Caco-2 (cell line): ENCODE measurements at regions not wholly inside any gene's neighbourhood (a gene's known extent, or its start where the extent isn't known, plus 50 kb on each side); places are given as distances from the start of the nearest gene placed in this dataset.

Experiments
- BruUV-seq: library from RNA; stranded (reverse); fragments of 400-500 nt; replicated peaks from 2 replicates; lab custom pipeline; 2021; lab: Mats Ljungman, UMichigan
- CTCF ChIA-PET: fragments of 300-600 bp; sonication (Branson Sonifier 250); formaldehyde crosslinking; loops from one replicate; lab custom pipeline; 2022; ENCODE audit warnings: antibody characterized with exemption; lab: Charles Lee
- POLR2A ChIA-PET: fragments of 300-600 bp; sonication (Branson Sonifier 250); formaldehyde crosslinking; loops from one replicate; lab custom pipeline; 2022; ENCODE audit warnings: antibody characterized with exemption; lab: Charles Lee
- DNase-seq, 2 experiments: peaks; one replicate each; pipeline versions ENCODE4 v3.0.0 to v3.0.0-alpha.2; 2020 to 2022
- H3K27me3 ChIP-seq: replicated peaks from 2 replicates; pipeline ENCODE4 v1.6.0; 2011; ENCODE audit warnings: low read length; ENCODE audit not compliant: control insufficient read depth, insufficient read depth
- H3K36me3 ChIP-seq: 2 replicates; pipeline ENCODE4 v1.5.1; 2011; ENCODE audit warnings: low read length; ENCODE audit not compliant: control insufficient read depth, insufficient read depth
- H3K4me1 ChIP-seq: fragments of 250-450 bp; sonication (Bioruptor Pico); 2 replicates; pipeline ENCODE4 v1.5.1; 2020; ENCODE audit warnings: mild to moderate bottlenecking
- H3K4me3 ChIP-seq: 2 replicates; pipeline ENCODE4 v1.5.1; 2011; ENCODE audit warnings: low read depth, mild to moderate bottlenecking, control low read depth, low read length
- H3K9me3 ChIP-seq: fragments of 250-450 bp; sonication (Bioruptor Pico); 2 replicates; pipeline ENCODE4 v1.5.1; 2020; ENCODE audit warnings: mild to moderate bottlenecking, moderate library complexity
- H3K27ac Mint-ChIP-seq: one replicate; pipeline ENCODE4 v1.8.0; 2022; ENCODE audit warnings: mixed read lengths; ENCODE audit not compliant: unreplicated experiment
- H3K27me3 Mint-ChIP-seq: one replicate; pipeline ENCODE4 v1.8.0; 2022; ENCODE audit warnings: mixed read lengths; ENCODE audit not compliant: insufficient read depth, unreplicated experiment
- H3K36me3 Mint-ChIP-seq: one replicate; pipeline ENCODE4 v1.8.0; 2022; ENCODE audit warnings: mild to moderate bottlenecking, mixed read lengths; ENCODE audit not compliant: insufficient read depth, unreplicated experiment
- H3K4me1 Mint-ChIP-seq: one replicate; pipeline ENCODE4 v1.8.0; 2022; ENCODE audit warnings: low read depth, mixed read lengths; ENCODE audit not compliant: unreplicated experiment
- H3K4me3 Mint-ChIP-seq: one replicate; pipeline ENCODE4 v1.8.0; 2022; ENCODE audit warnings: mild to moderate bottlenecking, moderate library complexity, mixed read lengths; ENCODE audit not compliant: unreplicated experiment
- H3K9me3 Mint-ChIP-seq: one replicate; pipeline ENCODE4 v1.8.0; 2022; ENCODE audit warnings: mixed read lengths; ENCODE audit not compliant: unreplicated experiment
- intact Hi-C: fragments of 100-400 bp; cut with micrococcal nuclease; formaldehyde crosslinking; loops from one replicate; pipeline ENCODE4 v1.10.0; 2022; ENCODE audit not compliant: unreplicated experiment
- TF ChIP-seq, protein P1 (sequence below), 2 experiments: fragments of 200-600 bp in 1 of 2; IDR thresholded peaks; 1 replicate in 1 of 2; 2 replicates in 1 of 2; pipeline versions ENCODE4 v1.5.1 to v1.8.0; 2011 to 2022; ENCODE audit warnings: antibody characterized with exemption in 1 of 2, control low read depth in 1 of 2, inconsistent platforms in 1 of 2, low read depth in 1 of 2, low read length in 1 of 2, mild to moderate bottlenecking in 1 of 2, moderate library complexity in 1 of 2; ENCODE audit not compliant: insufficient read depth in 1 of 2, severe bottlenecking in 1 of 2, unreplicated experiment in 1 of 2

DNA sequence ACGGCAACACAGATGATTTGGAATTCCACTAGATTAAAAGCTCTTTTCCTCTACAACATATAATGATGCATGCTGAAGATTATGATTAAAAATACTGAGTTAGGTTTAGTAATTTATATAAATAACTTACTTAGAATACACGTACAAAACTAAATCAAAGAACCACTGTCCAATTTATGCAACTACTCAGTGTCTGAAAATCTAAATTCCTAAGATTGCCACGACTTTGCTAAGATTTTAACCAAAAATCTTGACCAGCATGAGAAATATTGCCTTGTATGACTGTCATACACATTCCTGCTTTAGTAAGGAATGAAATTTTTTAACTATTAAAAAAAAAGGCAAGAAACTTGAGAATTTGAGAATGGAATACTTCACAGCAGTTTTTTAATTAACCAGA is 292.4 kb downstream of the ZNF608 start:
- Mint-ChIP-seq H3K27ac (no peak overlapping the region), H3K4me1 (no peaks in the 10 kb centered on the region), H3K9me3 (no peaks in the 10 kb centered on the region), H3K36me3 (no peaks in the 10 kb centered on the region), H3K4me3 (no peak overlapping the region), H3K27me3 (no peaks in the 10 kb centered on the region)
- Histone ChIP-seq H3K27me3 (no peaks in the 10 kb centered on the region), H3K4me1 (no peaks in the 10 kb centered on the region), H3K4me3 (no peak overlapping the region), H3K9me3 (no peaks in the 10 kb centered on the region), H3K36me3 (no peaks in the 10 kb centered on the region)
- intact Hi-C loops, result no loop called here
- TF ChIP-seq, protein P1, sequence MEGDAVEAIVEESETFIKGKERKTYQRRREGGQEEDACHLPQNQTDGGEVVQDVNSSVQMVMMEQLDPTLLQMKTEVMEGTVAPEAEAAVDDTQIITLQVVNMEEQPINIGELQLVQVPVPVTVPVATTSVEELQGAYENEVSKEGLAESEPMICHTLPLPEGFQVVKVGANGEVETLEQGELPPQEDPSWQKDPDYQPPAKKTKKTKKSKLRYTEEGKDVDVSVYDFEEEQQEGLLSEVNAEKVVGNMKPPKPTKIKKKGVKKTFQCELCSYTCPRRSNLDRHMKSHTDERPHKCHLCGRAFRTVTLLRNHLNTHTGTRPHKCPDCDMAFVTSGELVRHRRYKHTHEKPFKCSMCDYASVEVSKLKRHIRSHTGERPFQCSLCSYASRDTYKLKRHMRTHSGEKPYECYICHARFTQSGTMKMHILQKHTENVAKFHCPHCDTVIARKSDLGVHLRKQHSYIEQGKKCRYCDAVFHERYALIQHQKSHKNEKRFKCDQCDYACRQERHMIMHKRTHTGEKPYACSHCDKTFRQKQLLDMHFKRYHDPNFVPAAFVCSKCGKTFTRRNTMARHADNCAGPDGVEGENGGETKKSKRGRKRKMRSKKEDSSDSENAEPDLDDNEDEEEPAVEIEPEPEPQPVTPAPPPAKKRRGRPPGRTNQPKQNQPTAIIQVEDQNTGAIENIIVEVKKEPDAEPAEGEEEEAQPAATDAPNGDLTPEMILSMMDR (IDR thresholded peaks at IDR 0.05; ENCODE audit: insufficient read depth in 1 of 2, low read depth in 1 of 2, low read length in 1 of 2, severe bottlenecking in 1 of 2, unreplicated experiment in 1 of 2), result no peak
- ChIA-PET CTCF (no interaction called here), POLR2A (no interaction called here)
- BruUV-seq, result no TSS peak
- DNase-seq, result no peak

DNA sequence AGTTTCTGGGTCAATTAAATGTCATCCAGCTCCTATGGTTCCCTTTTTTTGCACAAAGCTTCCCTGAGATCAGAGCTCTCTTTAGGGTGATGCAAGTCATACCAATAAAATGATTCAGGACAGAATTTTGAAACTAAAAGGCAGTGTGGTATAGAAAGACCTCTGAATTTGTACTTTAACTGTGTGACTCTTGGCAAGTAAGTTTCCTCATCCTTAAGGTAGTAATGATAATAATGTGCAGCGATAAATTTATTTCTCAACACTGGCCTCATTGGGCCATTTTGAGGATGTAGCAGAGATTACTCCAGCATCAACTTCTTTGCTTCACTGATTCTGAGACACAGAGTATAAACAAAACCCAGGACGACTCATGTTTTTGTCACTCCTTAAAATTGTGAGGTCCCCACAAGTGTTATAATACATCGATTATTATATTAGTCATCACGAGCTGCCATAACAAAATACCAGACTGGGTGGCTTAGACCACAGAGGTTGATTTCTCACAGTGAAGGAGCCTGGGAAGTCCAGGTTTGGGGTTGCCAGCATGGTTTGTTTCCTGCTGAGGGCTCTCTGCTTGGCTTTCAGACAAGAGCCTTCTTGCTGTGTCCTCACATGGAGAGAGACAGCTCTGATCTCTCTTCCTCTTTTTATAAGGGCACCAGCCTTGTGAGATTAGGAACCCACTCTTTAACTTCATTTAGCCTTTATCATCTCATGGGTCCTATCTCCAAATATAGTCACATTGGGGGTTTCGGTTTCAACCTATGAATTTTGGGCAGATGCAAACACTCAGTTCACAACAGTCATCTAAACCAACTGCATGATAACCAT is 293.0 kb downstream of the ZNF608 start:
- CTCF ChIA-PET, result no interaction called here
- Mint-ChIP-seq H3K36me3 (no peaks in the 10 kb centered on the region), H3K4me3 (no peak overlapping the region), H3K9me3 (peaks cover 3% of the 10 kb centered on the region), H3K27me3 (no peaks in the 10 kb centered on the region), H3K4me1 (no peaks in the 10 kb centered on the region), H3K27ac (no peak overlapping the region)
- Histone ChIP-seq H3K9me3 (no peaks in the 10 kb centered on the region), H3K4me3 (no peak overlapping the region), H3K36me3 (no peaks in the 10 kb centered on the region), H3K4me1 (no peaks in the 10 kb centered on the region), H3K27me3 (no peaks in the 10 kb centered on the region)
- BruUV-seq, result no TSS peak
- POLR2A ChIA-PET, result interaction anchor here (0.5 kb wide), 1 partner anchor 127 kb away, joined by 3 read pairs; no protein-coding TSS in a partner anchor
- TF ChIP-seq, protein P1 (IDR thresholded peaks at IDR 0.05; ENCODE audit: insufficient read depth in 1 of 2, low read depth in 1 of 2, low read length in 1 of 2, severe bottlenecking in 1 of 2, unreplicated experiment in 1 of 2), result no peak
- intact Hi-C loops, result no loop called here
- DNase-seq, result no peak

DNA sequence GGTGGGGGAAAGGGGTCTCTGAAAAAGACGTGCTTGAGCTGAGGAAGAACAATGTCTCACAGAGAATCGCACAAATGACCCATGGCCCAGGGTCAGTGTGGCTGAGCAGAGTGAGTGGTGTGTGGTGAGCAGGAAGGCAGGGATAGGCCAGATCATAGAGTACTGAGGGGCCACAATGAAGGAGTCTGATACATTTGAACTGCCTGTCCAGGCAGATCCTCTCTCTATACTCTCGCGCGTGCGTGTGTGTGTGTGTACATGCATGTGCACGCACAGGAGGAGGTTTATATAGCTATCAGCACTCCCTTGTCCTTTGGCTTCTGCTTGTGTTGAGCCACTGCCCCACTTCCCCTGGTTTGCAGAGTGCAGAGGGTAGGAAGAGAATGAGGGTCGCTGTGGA is 294.0 kb downstream of the ZNF608 start:
- POLR2A ChIA-PET, result interaction anchor here (0.5 kb wide), 1 partner anchor 128 kb away, joined by 3 read pairs; no protein-coding TSS in a partner anchor
- intact Hi-C loops, result no loop called here
- peaks cover 9% of the 10 kb centered on the region for H3K9me3 Mint-ChIP-seq

More for the DNA sequence above, 294.0 kb downstream of the ZNF608 start:
- no peak for DNase-seq
- Histone ChIP-seq H3K4me3 (no peak overlapping the region), H3K4me1 (no peaks in the 10 kb centered on the region), H3K27me3 (no peaks in the 10 kb centered on the region), H3K9me3 (no peaks in the 10 kb centered on the region), H3K36me3 (no peaks in the 10 kb centered on the region)
- no TSS peak for BruUV-seq
- TF ChIP-seq, protein P1 (IDR thresholded peaks at IDR 0.05; ENCODE audit: insufficient read depth in 1 of 2, low read depth in 1 of 2, low read length in 1 of 2, severe bottlenecking in 1 of 2, unreplicated experiment in 1 of 2), result no peak
- no peaks in the 10 kb centered on the region for H3K27me3 Mint-ChIP-seq
- no peaks in the 10 kb centered on the region for H3K4me1 Mint-ChIP-seq
- H3K36me3 Mint-ChIP-seq, result no peaks in the 10 kb centered on the region
- no peak overlapping the region for H3K4me3 Mint-ChIP-seq
- CTCF ChIA-PET, result no interaction called here
- no peak overlapping the region for H3K27ac Mint-ChIP-seq
